Osteocyte (in vitro differentiated cells): ENCODE measurements at regions not wholly inside any gene's neighbourhood (a gene's known extent, or its start where the extent isn't known, plus 50 kb on each side); places are given as distances from the start of the nearest gene placed in this dataset.
A peak's percentile ranks its signal among the peaks of the same experiment; 100 is the strongest.

Experiments
- DNase-seq: peaks from one replicate; pipeline ENCODE4 v3.0.0; 2021; ENCODE audit warnings: mixed read lengths; ENCODE audit not compliant: unreplicated experiment; ENCODE audit errors: extremely low spot score
- H3K27ac Mint-ChIP-seq: one replicate; pipeline ENCODE4 v1.8.0; 2021; ENCODE audit warnings: mild to moderate bottlenecking, mixed read lengths; ENCODE audit not compliant: unreplicated experiment
- H3K27me3 Mint-ChIP-seq: one replicate; pipeline ENCODE4 v1.8.0; 2021; ENCODE audit warnings: mixed read lengths; ENCODE audit not compliant: unreplicated experiment
- H3K36me3 Mint-ChIP-seq: one replicate; pipeline ENCODE4 v1.8.0; 2021; ENCODE audit warnings: mixed read lengths; ENCODE audit not compliant: unreplicated experiment
- H3K4me1 Mint-ChIP-seq: one replicate; pipeline ENCODE4 v1.8.0; 2021; ENCODE audit warnings: mixed read lengths; ENCODE audit not compliant: unreplicated experiment
- H3K4me3 Mint-ChIP-seq: one replicate; pipeline ENCODE4 v1.8.0; 2021; ENCODE audit warnings: mild to moderate bottlenecking, moderate library complexity, mixed read lengths; ENCODE audit not compliant: unreplicated experiment
- H3K9me3 Mint-ChIP-seq: one replicate; pipeline ENCODE4 v1.8.0; 2021; ENCODE audit warnings: mixed read lengths; ENCODE audit not compliant: unreplicated experiment
- TF ChIP-seq, protein P1 (sequence below): fragments of 200-600 bp; sonication (generic); IDR thresholded peaks from 2 replicates; pipeline ENCODE4 v1.5.0; 2021; ENCODE audit warnings: antibody characterized with exemption, mild to moderate bottlenecking, moderate library complexity

DNA sequence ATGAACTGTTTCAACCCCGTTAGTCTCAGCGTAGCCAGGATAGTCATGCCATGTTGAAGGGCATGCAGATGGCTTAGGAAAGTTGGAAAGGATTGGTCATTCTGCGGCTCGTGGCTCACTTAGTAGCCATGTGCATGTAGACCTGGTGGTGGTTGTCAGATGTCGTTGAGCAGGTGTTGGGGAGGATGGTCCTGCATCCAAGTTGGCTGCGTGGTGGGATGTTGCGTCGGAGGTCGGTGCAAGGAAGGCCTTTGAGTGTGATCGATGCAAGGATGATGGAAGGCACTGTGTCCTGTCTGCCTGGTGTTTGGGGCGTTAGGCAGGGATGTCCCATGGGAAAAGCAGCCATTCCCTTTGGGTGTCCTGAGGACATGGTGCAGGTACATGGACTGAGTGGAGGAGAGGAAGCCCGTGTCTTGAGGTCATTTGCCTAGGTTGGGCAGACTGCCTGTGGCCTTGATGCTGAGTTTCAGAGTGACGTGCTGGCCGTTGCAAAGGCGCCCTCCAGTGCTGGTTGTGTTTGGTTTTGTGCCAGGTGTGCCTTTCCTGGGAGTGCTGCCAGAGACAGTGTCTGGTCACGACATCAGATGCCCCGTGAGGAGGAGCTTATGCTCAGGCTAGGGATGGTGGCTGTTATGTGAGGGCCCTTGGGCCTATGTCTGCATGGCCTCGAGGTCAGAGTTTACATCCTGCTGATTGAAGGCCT is 103.4 kb downstream of the SNRPN start:
- DNase-seq, result peak; percentile 77
- Mint-ChIP-seq H3K9me3 (peaks cover 55% of the 10 kb centered on the region), H3K27me3 (no peaks in the 10 kb centered on the region), H3K27ac (no peak overlapping the region), H3K4me1 (no peaks in the 10 kb centered on the region), H3K4me3 (no peak overlapping the region), H3K36me3 (peaks cover 92% of the 10 kb centered on the region)
- TF ChIP-seq, protein P1, sequence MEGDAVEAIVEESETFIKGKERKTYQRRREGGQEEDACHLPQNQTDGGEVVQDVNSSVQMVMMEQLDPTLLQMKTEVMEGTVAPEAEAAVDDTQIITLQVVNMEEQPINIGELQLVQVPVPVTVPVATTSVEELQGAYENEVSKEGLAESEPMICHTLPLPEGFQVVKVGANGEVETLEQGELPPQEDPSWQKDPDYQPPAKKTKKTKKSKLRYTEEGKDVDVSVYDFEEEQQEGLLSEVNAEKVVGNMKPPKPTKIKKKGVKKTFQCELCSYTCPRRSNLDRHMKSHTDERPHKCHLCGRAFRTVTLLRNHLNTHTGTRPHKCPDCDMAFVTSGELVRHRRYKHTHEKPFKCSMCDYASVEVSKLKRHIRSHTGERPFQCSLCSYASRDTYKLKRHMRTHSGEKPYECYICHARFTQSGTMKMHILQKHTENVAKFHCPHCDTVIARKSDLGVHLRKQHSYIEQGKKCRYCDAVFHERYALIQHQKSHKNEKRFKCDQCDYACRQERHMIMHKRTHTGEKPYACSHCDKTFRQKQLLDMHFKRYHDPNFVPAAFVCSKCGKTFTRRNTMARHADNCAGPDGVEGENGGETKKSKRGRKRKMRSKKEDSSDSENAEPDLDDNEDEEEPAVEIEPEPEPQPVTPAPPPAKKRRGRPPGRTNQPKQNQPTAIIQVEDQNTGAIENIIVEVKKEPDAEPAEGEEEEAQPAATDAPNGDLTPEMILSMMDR, result no peak

DNA sequence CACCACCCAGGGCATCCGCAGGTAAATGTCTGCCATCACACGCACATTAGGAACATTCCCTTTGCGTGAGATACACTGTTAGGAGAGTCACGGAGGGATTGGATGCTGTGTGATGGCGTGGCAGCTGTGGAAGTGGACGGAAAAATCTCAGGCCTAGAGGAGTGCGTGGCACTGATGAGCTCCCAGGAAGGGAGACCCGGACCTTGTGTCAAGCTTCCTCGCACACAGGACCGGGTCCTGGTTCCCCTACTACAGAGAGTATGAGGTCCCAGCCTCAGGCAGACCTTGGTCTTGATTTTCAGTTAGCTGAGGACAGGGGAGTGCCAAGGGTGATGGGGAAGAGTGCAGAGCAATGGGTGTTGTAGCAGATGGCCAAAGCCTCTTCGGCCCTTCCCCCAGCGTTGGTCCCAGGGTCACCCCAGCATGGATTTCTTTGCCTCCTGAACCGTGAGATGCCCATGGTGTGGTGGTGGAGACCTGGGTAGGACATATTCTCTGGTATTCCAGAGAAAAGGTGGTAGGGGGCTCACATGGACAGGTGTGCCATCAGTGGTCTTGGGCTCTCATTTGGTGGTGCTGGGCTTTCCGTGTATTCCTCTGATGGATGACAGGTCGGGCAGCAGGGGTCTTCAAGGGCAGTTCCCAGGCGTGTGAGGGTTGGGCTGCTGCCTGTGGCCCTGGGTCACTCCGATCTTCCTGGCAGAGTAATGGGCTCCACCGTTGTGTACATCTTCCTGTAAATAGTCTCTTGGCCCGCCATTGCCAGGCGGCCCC is 105.1 kb downstream of the SNRPN start:
- Mint-ChIP-seq H3K27me3 (no peaks in the 10 kb centered on the region), H3K36me3 (peaks cover 91% of the 10 kb centered on the region), H3K4me1 (no peaks in the 10 kb centered on the region), H3K4me3 (no peak overlapping the region), H3K27ac (no peak overlapping the region), H3K9me3 (peaks cover 61% of the 10 kb centered on the region)
- TF ChIP-seq, protein P1, result no peak
- peak; percentile 77 for DNase-seq

DNA sequence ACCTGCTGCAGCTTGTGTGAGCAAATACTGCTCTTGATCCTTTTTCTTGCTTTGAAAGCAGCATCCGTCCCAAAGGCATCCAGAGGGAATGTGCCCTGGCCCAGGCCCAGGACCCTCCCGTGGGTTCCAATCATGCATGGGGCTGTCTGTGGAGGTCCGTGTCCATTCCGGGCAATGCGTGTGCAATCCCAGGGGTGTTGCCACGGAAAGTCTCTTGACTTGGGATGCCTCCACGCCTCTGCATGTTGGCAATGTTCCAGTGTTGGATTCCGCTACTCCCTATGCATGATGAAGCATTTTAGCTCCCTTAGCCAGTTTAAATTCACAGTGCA is 105.7 kb downstream of the SNRPN start:
- Mint-ChIP-seq H3K9me3 (peaks cover 60% of the 10 kb centered on the region), H3K27ac (no peak overlapping the region), H3K4me3 (no peak overlapping the region), H3K36me3 (peaks cover 91% of the 10 kb centered on the region), H3K27me3 (no peaks in the 10 kb centered on the region), H3K4me1 (no peaks in the 10 kb centered on the region)
- TF ChIP-seq, protein P1, result no peak
- DNase-seq, result peak; percentile 57

GRCh38 chr15:25060996-25061620 is 106.3 kb downstream of the SNRPN start:
- Mint-ChIP-seq H3K27me3 (no peaks in the 10 kb centered on the region), H3K36me3 (peaks cover 91% of the 10 kb centered on the region), H3K9me3 (peaks cover 60% of the 10 kb centered on the region), H3K4me1 (no peaks in the 10 kb centered on the region), H3K4me3 (no peak overlapping the region), H3K27ac (no peak overlapping the region)
- TF ChIP-seq, protein P1, result no peak
- peak; percentile 70 for DNase-seq
